Caco-2 (cell line): ENCODE measurements at regions not wholly inside any gene's neighbourhood (a gene's known extent, or its start where the extent isn't known, plus 50 kb on each side); places are given as distances from the start of the nearest gene placed in this dataset.

Experiments used
- BruUV-seq: library from RNA; stranded (reverse); fragments of 400-500 nt; replicated peaks from 2 replicates; lab custom pipeline; 2021; lab: Mats Ljungman, UMichigan
- CTCF ChIA-PET: fragments of 300-600 bp; sonication (Branson Sonifier 250); formaldehyde crosslinking; loops from one replicate; lab custom pipeline; 2022; ENCODE audit warnings: antibody characterized with exemption; lab: Charles Lee
- POLR2A ChIA-PET: fragments of 300-600 bp; sonication (Branson Sonifier 250); formaldehyde crosslinking; loops from one replicate; lab custom pipeline; 2022; ENCODE audit warnings: antibody characterized with exemption; lab: Charles Lee
- DNase-seq, 2 experiments: peaks; one replicate each; pipeline versions ENCODE4 v3.0.0 to v3.0.0-alpha.2; 2020 to 2022
- H3K27me3 ChIP-seq: replicated peaks from 2 replicates; pipeline ENCODE4 v1.6.0; 2011; ENCODE audit warnings: low read length; ENCODE audit not compliant: control insufficient read depth, insufficient read depth
- H3K36me3 ChIP-seq: 2 replicates; pipeline ENCODE4 v1.5.1; 2011; ENCODE audit warnings: low read length; ENCODE audit not compliant: control insufficient read depth, insufficient read depth
- H3K4me1 ChIP-seq: fragments of 250-450 bp; sonication (Bioruptor Pico); 2 replicates; pipeline ENCODE4 v1.5.1; 2020; ENCODE audit warnings: mild to moderate bottlenecking
- H3K4me3 ChIP-seq: 2 replicates; pipeline ENCODE4 v1.5.1; 2011; ENCODE audit warnings: low read depth, mild to moderate bottlenecking, control low read depth, low read length
- H3K9me3 ChIP-seq: fragments of 250-450 bp; sonication (Bioruptor Pico); 2 replicates; pipeline ENCODE4 v1.5.1; 2020; ENCODE audit warnings: mild to moderate bottlenecking, moderate library complexity
- H3K27ac Mint-ChIP-seq: one replicate; pipeline ENCODE4 v1.8.0; 2022; ENCODE audit warnings: mixed read lengths; ENCODE audit not compliant: unreplicated experiment
- H3K27me3 Mint-ChIP-seq: one replicate; pipeline ENCODE4 v1.8.0; 2022; ENCODE audit warnings: mixed read lengths; ENCODE audit not compliant: insufficient read depth, unreplicated experiment
- H3K36me3 Mint-ChIP-seq: one replicate; pipeline ENCODE4 v1.8.0; 2022; ENCODE audit warnings: mild to moderate bottlenecking, mixed read lengths; ENCODE audit not compliant: insufficient read depth, unreplicated experiment
- H3K4me1 Mint-ChIP-seq: one replicate; pipeline ENCODE4 v1.8.0; 2022; ENCODE audit warnings: low read depth, mixed read lengths; ENCODE audit not compliant: unreplicated experiment
- H3K4me3 Mint-ChIP-seq: one replicate; pipeline ENCODE4 v1.8.0; 2022; ENCODE audit warnings: mild to moderate bottlenecking, moderate library complexity, mixed read lengths; ENCODE audit not compliant: unreplicated experiment
- H3K9me3 Mint-ChIP-seq: one replicate; pipeline ENCODE4 v1.8.0; 2022; ENCODE audit warnings: mixed read lengths; ENCODE audit not compliant: unreplicated experiment
- intact Hi-C: fragments of 100-400 bp; cut with micrococcal nuclease; formaldehyde crosslinking; loops from one replicate; pipeline ENCODE4 v1.10.0; 2022; ENCODE audit not compliant: unreplicated experiment
- TF ChIP-seq, protein P1 (sequence below), 2 experiments: fragments of 200-600 bp in 1 of 2; IDR thresholded peaks; 1 replicate in 1 of 2; 2 replicates in 1 of 2; pipeline versions ENCODE4 v1.5.1 to v1.8.0; 2011 to 2022; ENCODE audit warnings: antibody characterized with exemption in 1 of 2, control low read depth in 1 of 2, inconsistent platforms in 1 of 2, low read depth in 1 of 2, low read length in 1 of 2, mild to moderate bottlenecking in 1 of 2, moderate library complexity in 1 of 2; ENCODE audit not compliant: insufficient read depth in 1 of 2, severe bottlenecking in 1 of 2, unreplicated experiment in 1 of 2

DNA sequence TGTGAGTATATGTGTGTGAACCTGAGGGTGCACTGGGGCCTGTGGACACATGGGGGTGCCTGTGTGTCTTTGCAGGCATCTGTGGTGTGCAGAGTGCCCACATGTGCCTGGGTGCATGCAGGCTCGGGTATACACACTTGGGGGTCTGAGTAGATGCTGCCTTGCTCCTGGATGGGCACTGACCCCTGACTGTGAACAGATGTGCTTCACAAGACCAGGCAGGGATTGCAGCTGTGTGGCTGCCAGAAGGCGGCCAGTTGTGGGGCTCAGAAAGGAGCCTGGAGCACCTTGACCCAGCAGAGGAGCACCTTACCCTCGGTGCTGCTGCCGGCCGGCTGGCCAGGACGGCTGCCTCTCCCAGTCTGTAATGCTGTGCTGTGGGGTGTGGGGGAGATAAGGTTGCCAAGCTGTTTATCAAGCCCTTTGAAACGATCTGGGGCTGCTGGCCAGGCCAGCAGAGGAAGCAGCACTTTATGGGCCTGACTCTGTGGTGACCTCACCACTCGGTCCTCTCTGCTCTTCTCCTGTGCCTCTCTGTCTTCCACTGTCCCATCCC lies 55.5 kb upstream of the MRPS22 start:
- Mint-ChIP-seq H3K4me1 (no peaks in the 10 kb centered on the region), H3K4me3 (no peak overlapping the region), H3K27ac (no peak overlapping the region), H3K27me3 (no peaks in the 10 kb centered on the region), H3K36me3 (no peaks in the 10 kb centered on the region), H3K9me3 (no peaks in the 10 kb centered on the region)
- no peaks in the 10 kb centered on the region for H3K27me3 ChIP-seq
- no peaks in the 10 kb centered on the region for H3K9me3 ChIP-seq
- H3K4me1 ChIP-seq: no peaks in the 10 kb centered on the region
- intact Hi-C loops: no loop called here
- POLR2A ChIA-PET: no interaction called here
- H3K4me3 ChIP-seq: no peak overlapping the region
- no peak for DNase-seq
- no peaks in the 10 kb centered on the region for H3K36me3 ChIP-seq
- BruUV-seq: no TSS peak
- TF ChIP-seq, protein P1, sequence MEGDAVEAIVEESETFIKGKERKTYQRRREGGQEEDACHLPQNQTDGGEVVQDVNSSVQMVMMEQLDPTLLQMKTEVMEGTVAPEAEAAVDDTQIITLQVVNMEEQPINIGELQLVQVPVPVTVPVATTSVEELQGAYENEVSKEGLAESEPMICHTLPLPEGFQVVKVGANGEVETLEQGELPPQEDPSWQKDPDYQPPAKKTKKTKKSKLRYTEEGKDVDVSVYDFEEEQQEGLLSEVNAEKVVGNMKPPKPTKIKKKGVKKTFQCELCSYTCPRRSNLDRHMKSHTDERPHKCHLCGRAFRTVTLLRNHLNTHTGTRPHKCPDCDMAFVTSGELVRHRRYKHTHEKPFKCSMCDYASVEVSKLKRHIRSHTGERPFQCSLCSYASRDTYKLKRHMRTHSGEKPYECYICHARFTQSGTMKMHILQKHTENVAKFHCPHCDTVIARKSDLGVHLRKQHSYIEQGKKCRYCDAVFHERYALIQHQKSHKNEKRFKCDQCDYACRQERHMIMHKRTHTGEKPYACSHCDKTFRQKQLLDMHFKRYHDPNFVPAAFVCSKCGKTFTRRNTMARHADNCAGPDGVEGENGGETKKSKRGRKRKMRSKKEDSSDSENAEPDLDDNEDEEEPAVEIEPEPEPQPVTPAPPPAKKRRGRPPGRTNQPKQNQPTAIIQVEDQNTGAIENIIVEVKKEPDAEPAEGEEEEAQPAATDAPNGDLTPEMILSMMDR (IDR thresholded peaks at IDR 0.05; ENCODE audit: insufficient read depth in 1 of 2, low read depth in 1 of 2, low read length in 1 of 2, severe bottlenecking in 1 of 2, unreplicated experiment in 1 of 2): no peak
- CTCF ChIA-PET: no interaction called here

- Histone ChIP-seq H3K36me3 (no peaks in the 10 kb centered on the region), H3K27me3 (no peaks in the 10 kb centered on the region), H3K4me1 (no peaks in the 10 kb centered on the region), H3K9me3 (no peaks in the 10 kb centered on the region), H3K4me3 (no peak overlapping the region)
- ChIA-PET CTCF (no interaction called here), POLR2A (no interaction called here)
- TF ChIP-seq, protein P1 (IDR thresholded peaks at IDR 0.05; ENCODE audit: insufficient read depth in 1 of 2, low read depth in 1 of 2, low read length in 1 of 2, severe bottlenecking in 1 of 2, unreplicated experiment in 1 of 2): no peak
- no peaks in the 10 kb centered on the region for H3K4me1 Mint-ChIP-seq
- DNase-seq: no peak
- no peaks in the 10 kb centered on the region for H3K9me3 Mint-ChIP-seq
- no peak overlapping the region for H3K4me3 Mint-ChIP-seq
- H3K27me3 Mint-ChIP-seq: no peaks in the 10 kb centered on the region
- intact Hi-C loops: no loop called here
- BruUV-seq: no TSS peak
- H3K27ac Mint-ChIP-seq: no peak overlapping the region
- no peaks in the 10 kb centered on the region for H3K36me3 Mint-ChIP-seq
These were observed 53.8 kb upstream of the MRPS22 start for GRCh38 chr3:139289860-139290524.

DNA sequence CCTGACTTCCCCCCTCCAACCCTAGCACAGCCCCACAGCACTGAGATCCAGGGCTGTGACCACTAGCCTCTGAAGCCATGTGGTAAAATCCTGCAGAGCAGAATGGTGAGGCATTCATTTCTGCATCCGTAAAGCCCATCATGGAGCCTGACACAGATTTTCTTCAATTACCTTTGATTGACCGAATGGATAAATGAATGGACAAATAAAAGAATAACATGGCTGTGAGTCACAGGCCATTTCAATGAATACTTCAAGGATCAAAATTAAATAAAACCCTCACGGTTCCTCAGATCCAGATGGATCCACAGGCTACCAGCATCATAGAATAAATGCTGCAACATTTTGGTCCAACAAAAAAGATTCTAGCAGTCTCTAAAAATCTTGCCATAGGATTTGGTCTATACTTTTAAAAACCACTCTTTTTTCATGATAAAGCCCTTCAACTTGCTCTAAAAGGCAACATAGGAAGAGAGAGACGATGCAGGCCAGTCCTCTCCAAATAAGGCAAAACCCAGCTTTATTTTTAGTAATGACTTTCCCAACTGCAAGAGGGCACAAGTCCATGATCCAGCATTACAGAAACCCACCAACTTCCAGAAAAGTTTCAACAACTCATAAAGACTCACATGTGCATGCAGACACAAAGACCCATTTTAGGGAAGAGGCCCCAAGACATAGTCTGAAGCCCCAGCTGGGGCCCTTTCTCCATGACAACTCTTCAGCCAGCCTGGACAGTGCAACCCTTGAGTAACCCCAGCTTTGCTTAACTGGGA lies 52.4 kb upstream of the MRPS22 start:
- no peak overlapping the region for H3K27ac Mint-ChIP-seq
- BruUV-seq: no TSS peak
- CTCF ChIA-PET: no interaction called here

More for the DNA sequence above, 52.4 kb upstream of the MRPS22 start:
- H3K4me3 ChIP-seq: no peak overlapping the region
- no peak for DNase-seq
- Mint-ChIP-seq H3K36me3 (no peaks in the 10 kb centered on the region), H3K9me3 (no peaks in the 10 kb centered on the region), H3K27me3 (no peaks in the 10 kb centered on the region), H3K4me1 (no peaks in the 10 kb centered on the region), H3K4me3 (no peak overlapping the region)
- no peaks in the 10 kb centered on the region for H3K9me3 ChIP-seq
- H3K4me1 ChIP-seq: no peaks in the 10 kb centered on the region
- POLR2A ChIA-PET: no interaction called here
- no peaks in the 10 kb centered on the region for H3K36me3 ChIP-seq
- TF ChIP-seq, protein P1 (IDR thresholded peaks at IDR 0.05; ENCODE audit: insufficient read depth in 1 of 2, low read depth in 1 of 2, low read length in 1 of 2, severe bottlenecking in 1 of 2, unreplicated experiment in 1 of 2): no peak
- H3K27me3 ChIP-seq: no peaks in the 10 kb centered on the region
- intact Hi-C loops: no loop called here
